Astrocyte (in vitro differentiated cells and primary cell): ENCODE measurements at regions not wholly inside any gene's neighbourhood (a gene's known extent, or its start where the extent isn't known, plus 50 kb on each side); places are given as distances from the start of the nearest gene placed in this dataset.

ENCODE experiments used
- DNase-seq: peaks from one replicate; pipeline ENCODE4 v3.0.0-alpha.2; 2010; ENCODE audit warnings: low read depth
- FAIRE-seq: peaks from 2 replicates; lab custom pipeline; 2011; peaks lifted over from hg19 to GRCh38; lab: Jason Lieb, UNC
- H2AFZ ChIP-seq: 2 replicates; pipeline ENCODE4 v1.6.0; 2012; ENCODE audit warnings: low read depth, low read length, inconsistent platforms
- H3K27ac ChIP-seq: 2 replicates; pipeline ENCODE4 v1.5.1; 2011; ENCODE audit warnings: low read depth, low read length, inconsistent platforms
- H3K27me3 ChIP-seq: 2 replicates; pipeline ENCODE4 v1.6.0; 2011; ENCODE audit warnings: low read length, inconsistent platforms; ENCODE audit not compliant: insufficient read depth
- H3K36me3 ChIP-seq: 2 replicates; pipeline ENCODE4 v1.5.1; 2011; ENCODE audit warnings: low read length, inconsistent platforms; ENCODE audit not compliant: insufficient read depth
- H3K4me1 ChIP-seq: 2 replicates; pipeline ENCODE4 v1.5.1; 2011; ENCODE audit warnings: low read length, inconsistent platforms; ENCODE audit not compliant: insufficient read depth
- H3K4me2 ChIP-seq: 2 replicates; pipeline ENCODE4 v1.6.0; 2012; ENCODE audit warnings: low read length, inconsistent platforms
- H3K4me3 ChIP-seq: 2 replicates; pipeline ENCODE4 v1.5.1; 2011; ENCODE audit warnings: low read depth, mild to moderate bottlenecking, low read length, inconsistent platforms; ENCODE audit not compliant: insufficient read depth
- H3K79me2 ChIP-seq: 2 replicates; pipeline ENCODE4 v1.6.0; 2012; ENCODE audit warnings: mild to moderate bottlenecking, low read length, inconsistent platforms; ENCODE audit not compliant: insufficient read depth
- H3K9ac ChIP-seq: 2 replicates; pipeline ENCODE4 v1.6.0; 2012; ENCODE audit warnings: mild to moderate bottlenecking, low read length, inconsistent platforms
- H3K9me3 ChIP-seq: 2 replicates; pipeline ENCODE4 v1.5.1; 2012; ENCODE audit warnings: low read depth, mild to moderate bottlenecking, low read length, inconsistent platforms; ENCODE audit not compliant: insufficient read depth
- H4K20me1 ChIP-seq: 2 replicates; pipeline ENCODE4 v1.6.0; 2012; ENCODE audit warnings: low read length, inconsistent platforms; ENCODE audit not compliant: insufficient read depth
- H3K27ac Mint-ChIP-seq: one replicate; pipeline ENCODE4 v1.8.0; 2021; ENCODE audit warnings: mild to moderate bottlenecking, mixed read lengths; ENCODE audit not compliant: unreplicated experiment
- H3K27me3 Mint-ChIP-seq: one replicate; pipeline ENCODE4 v1.8.0; 2021; ENCODE audit warnings: low read depth, mixed read lengths; ENCODE audit not compliant: unreplicated experiment
- H3K36me3 Mint-ChIP-seq: one replicate; pipeline ENCODE4 v1.8.0; 2021; ENCODE audit warnings: low read depth, mixed read lengths; ENCODE audit not compliant: unreplicated experiment
- H3K4me1 Mint-ChIP-seq: one replicate; pipeline ENCODE4 v1.8.0; 2021; ENCODE audit warnings: low read depth, mixed read lengths; ENCODE audit not compliant: unreplicated experiment
- H3K4me3 Mint-ChIP-seq: one replicate; pipeline ENCODE4 v1.8.0; 2021; ENCODE audit warnings: mild to moderate bottlenecking, moderate library complexity, mixed read lengths; ENCODE audit not compliant: unreplicated experiment
- H3K9me3 Mint-ChIP-seq: one replicate; pipeline ENCODE4 v1.8.0; 2021; ENCODE audit warnings: mild to moderate bottlenecking, mixed read lengths; ENCODE audit not compliant: unreplicated experiment
- EZH2 ChIP-seq: IDR thresholded peaks from 2 replicates; pipeline ENCODE4 v1.6.1; 2012; ENCODE audit warnings: mild to moderate bottlenecking, low read length, inconsistent platforms; ENCODE audit not compliant: insufficient read depth
- TF ChIP-seq, protein P1 (sequence below): IDR thresholded peaks from 2 replicates; pipeline ENCODE4 v1.5.1; 2011; ENCODE audit warnings: low read depth, mild to moderate bottlenecking, inconsistent platforms, low read length, moderate library complexity; ENCODE audit not compliant: insufficient read depth

DNA sequence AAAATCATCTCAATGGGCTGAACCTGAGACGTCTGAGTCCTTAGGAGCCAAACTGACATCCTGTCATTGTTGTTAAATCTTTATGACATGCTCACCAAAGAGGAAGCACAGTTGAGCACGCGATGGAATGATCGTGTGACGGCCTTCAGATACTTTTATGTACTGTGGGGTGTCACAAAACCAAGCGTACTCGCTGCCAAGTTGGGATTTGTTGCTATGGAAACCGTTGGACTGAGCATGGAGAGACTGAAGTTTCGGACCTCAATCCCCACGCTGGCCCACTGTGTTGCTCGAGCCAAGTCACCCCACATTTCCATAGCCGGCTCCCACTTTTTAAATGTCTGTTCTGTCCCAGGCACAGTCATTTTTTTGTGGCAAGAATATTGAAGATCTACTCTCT is 222.8 kb upstream of the SDK2 start:
- Histone ChIP-seq H3K4me1 (no peaks in the 10 kb centered on the region), H3K4me3 (no peak overlapping the region), H3K79me2 (no peaks in the 10 kb centered on the region), H3K27me3 (no peaks in the 10 kb centered on the region), H3K4me2 (no peak overlapping the region), H3K27ac (no peak overlapping the region), H4K20me1 (no peaks in the 10 kb centered on the region), H3K36me3 (no peaks in the 10 kb centered on the region), H3K9me3 (no peaks in the 10 kb centered on the region), H2AFZ (no peak overlapping the region), H3K9ac (no peak overlapping the region)
- H3K4me1 Mint-ChIP-seq, result no peaks in the 10 kb centered on the region
- FAIRE-seq, result no peak
- no peaks in the 10 kb centered on the region for H3K36me3 Mint-ChIP-seq
- TF ChIP-seq EZH2, result no peak
- TF ChIP-seq, protein P1, sequence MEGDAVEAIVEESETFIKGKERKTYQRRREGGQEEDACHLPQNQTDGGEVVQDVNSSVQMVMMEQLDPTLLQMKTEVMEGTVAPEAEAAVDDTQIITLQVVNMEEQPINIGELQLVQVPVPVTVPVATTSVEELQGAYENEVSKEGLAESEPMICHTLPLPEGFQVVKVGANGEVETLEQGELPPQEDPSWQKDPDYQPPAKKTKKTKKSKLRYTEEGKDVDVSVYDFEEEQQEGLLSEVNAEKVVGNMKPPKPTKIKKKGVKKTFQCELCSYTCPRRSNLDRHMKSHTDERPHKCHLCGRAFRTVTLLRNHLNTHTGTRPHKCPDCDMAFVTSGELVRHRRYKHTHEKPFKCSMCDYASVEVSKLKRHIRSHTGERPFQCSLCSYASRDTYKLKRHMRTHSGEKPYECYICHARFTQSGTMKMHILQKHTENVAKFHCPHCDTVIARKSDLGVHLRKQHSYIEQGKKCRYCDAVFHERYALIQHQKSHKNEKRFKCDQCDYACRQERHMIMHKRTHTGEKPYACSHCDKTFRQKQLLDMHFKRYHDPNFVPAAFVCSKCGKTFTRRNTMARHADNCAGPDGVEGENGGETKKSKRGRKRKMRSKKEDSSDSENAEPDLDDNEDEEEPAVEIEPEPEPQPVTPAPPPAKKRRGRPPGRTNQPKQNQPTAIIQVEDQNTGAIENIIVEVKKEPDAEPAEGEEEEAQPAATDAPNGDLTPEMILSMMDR, result no peak
- no peak overlapping the region for H3K4me3 Mint-ChIP-seq
- DNase-seq, result no peak
- H3K27me3 Mint-ChIP-seq, result peaks cover 68% of the 10 kb centered on the region
- peaks cover 2% of the 10 kb centered on the region for H3K9me3 Mint-ChIP-seq
- H3K27ac Mint-ChIP-seq, result no peak overlapping the region

DNA sequence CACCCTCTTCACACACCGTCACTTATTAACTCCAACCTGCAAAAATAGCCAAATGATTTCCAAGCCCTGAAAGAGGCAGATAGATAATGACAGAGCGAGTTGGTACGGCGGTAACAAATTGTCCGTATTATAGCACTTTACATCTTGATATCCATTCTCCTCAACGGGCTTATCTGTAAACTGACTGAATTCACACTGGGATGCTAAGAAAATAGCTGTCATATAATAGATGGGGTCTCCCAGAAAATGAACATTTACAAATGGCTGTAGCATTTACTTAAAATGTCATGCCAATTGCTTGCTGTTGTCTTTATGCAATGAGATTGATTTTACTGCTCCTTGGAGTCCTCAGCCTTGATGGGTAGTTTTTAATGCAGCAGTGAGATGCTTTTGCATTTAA is 225.8 kb upstream of the SDK2 start:
- Mint-ChIP-seq H3K4me3 (no peak overlapping the region), H3K27me3 (peaks cover 50% of the 10 kb centered on the region), H3K27ac (no peak overlapping the region), H3K9me3 (peaks cover 2% of the 10 kb centered on the region), H3K4me1 (peaks cover 2% of the 10 kb centered on the region), H3K36me3 (no peaks in the 10 kb centered on the region)
- H4K20me1 ChIP-seq, result no peaks in the 10 kb centered on the region
- no peak overlapping the region for H3K9ac ChIP-seq
- TF ChIP-seq, protein P1, result no peak
- no peak for TF ChIP-seq EZH2
- H2AFZ ChIP-seq, result no peak overlapping the region
- H3K36me3 ChIP-seq, result no peaks in the 10 kb centered on the region
- H3K4me2 ChIP-seq, result no peak overlapping the region
- no peaks in the 10 kb centered on the region for H3K9me3 ChIP-seq
- no peaks in the 10 kb centered on the region for H3K4me1 ChIP-seq
- no peaks in the 10 kb centered on the region for H3K79me2 ChIP-seq
- DNase-seq (no peak), FAIRE-seq (no peak)
- H3K27ac ChIP-seq, result no peak overlapping the region
- H3K27me3 ChIP-seq, result no peaks in the 10 kb centered on the region
- no peak overlapping the region for H3K4me3 ChIP-seq

DNA sequence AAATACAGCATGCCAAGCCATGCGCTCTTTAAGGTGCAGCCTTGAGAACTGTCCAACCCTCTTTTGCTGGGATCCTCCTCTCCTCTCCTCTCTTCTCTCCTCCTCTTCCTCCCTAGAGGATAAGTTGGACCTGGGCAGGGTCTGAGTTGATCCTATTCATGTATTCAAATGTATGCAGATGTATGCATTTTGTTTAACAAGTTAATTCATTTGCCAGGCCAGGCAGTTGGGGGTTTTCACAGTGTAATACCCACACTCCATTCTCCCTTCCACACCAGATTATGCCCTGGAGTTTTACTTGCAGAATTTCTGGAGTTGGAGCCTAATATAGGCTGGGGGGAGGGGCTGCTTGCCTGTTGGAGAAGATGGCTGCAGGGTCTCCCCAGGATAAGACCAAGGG is 226.2 kb upstream of the SDK2 start:
- Mint-ChIP-seq H3K27me3 (peaks cover 50% of the 10 kb centered on the region), H3K36me3 (no peaks in the 10 kb centered on the region), H3K27ac (no peak overlapping the region), H3K9me3 (peaks cover 2% of the 10 kb centered on the region), H3K4me3 (no peak overlapping the region), H3K4me1 (peaks cover 2% of the 10 kb centered on the region)
- no peak for DNase-seq
- no peak overlapping the region for H3K9ac ChIP-seq
- H4K20me1 ChIP-seq, result no peaks in the 10 kb centered on the region
- no peaks in the 10 kb centered on the region for H3K9me3 ChIP-seq
- no peak overlapping the region for H3K27ac ChIP-seq
- H3K79me2 ChIP-seq, result no peaks in the 10 kb centered on the region
- FAIRE-seq, result no peak
- no peak overlapping the region for H3K4me2 ChIP-seq
- TF ChIP-seq, protein P1, result no peak
- TF ChIP-seq EZH2, result no peak
- H3K4me1 ChIP-seq, result no peaks in the 10 kb centered on the region
- no peaks in the 10 kb centered on the region for H3K36me3 ChIP-seq
- no peaks in the 10 kb centered on the region for H3K27me3 ChIP-seq
- no peak overlapping the region for H2AFZ ChIP-seq
- no peak overlapping the region for H3K4me3 ChIP-seq
